Mammary epithelial cell (primary cell): ENCODE measurements at regions not wholly inside any gene's neighbourhood (a gene's known extent, or its start where the extent isn't known, plus 50 kb on each side); places are given as distances from the start of the nearest gene placed in this dataset.

ENCODE experiments used
- EZH2 ChIP-seq: IDR thresholded peaks from 2 replicates; pipeline ENCODE4 v1.6.1; 2012; ENCODE audit warnings: low read length, inconsistent platforms, borderline replicate concordance
- TF ChIP-seq, protein P1 (sequence below), 2 donors: IDR thresholded peaks in 1 of 2; conservative IDR thresholded peaks in 1 of 2; 2 replicates each; pipeline ENCODE4 v1.5.1; 2011 to 2012; ENCODE audit warnings: inconsistent platforms in 2 of 2, low read length in 2 of 2, mild to moderate bottlenecking in 2 of 2, control low read depth in 1 of 2, low read depth in 1 of 2; ENCODE audit not compliant: insufficient read depth in 1 of 2; ENCODE audit errors: extremely low read depth in 1 of 2

- TF ChIP-seq, protein P1, sequence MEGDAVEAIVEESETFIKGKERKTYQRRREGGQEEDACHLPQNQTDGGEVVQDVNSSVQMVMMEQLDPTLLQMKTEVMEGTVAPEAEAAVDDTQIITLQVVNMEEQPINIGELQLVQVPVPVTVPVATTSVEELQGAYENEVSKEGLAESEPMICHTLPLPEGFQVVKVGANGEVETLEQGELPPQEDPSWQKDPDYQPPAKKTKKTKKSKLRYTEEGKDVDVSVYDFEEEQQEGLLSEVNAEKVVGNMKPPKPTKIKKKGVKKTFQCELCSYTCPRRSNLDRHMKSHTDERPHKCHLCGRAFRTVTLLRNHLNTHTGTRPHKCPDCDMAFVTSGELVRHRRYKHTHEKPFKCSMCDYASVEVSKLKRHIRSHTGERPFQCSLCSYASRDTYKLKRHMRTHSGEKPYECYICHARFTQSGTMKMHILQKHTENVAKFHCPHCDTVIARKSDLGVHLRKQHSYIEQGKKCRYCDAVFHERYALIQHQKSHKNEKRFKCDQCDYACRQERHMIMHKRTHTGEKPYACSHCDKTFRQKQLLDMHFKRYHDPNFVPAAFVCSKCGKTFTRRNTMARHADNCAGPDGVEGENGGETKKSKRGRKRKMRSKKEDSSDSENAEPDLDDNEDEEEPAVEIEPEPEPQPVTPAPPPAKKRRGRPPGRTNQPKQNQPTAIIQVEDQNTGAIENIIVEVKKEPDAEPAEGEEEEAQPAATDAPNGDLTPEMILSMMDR (conservative IDR thresholded peaks at IDR 0.05 in 1 of 2, IDR thresholded peaks at IDR 0.05 in 1 of 2; ENCODE audit: extremely low read depth in 1 of 2, insufficient read depth in 1 of 2, low read depth in 1 of 2, low read length in 2 of 2) = no peak
- TF ChIP-seq EZH2 = no peak
Observed at GRCh38 chr2:234830853-234831252, 121.0 kb upstream of the SH3BP4 start.
